ENCODE measurements at regions not wholly inside any gene's neighbourhood (a gene's known extent, or its start where the extent isn't known, plus 50 kb on each side); places are given as distances from the start of the nearest gene placed in this dataset.

DNA sequence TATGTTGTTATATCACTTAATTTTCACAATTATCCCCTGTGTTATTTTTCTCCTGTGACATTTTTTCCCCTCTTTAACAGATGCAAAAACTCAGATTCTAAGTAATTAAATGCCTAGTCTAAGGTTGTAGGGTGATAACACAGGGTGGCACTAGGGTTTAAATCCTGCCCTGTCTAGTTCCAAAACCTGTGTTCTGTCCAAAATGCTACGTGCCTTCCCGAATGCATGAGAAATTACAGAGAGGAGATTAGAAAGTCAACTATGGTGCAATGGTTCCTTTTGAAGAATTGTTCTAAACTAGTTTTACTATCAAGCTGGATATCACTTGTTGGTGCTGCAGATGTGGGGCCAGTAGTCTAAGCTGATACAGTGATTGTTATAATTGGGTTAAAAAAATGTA is 108.0 kb downstream of the DIPK2A start:
- no peak for DNase-seq

DNA sequence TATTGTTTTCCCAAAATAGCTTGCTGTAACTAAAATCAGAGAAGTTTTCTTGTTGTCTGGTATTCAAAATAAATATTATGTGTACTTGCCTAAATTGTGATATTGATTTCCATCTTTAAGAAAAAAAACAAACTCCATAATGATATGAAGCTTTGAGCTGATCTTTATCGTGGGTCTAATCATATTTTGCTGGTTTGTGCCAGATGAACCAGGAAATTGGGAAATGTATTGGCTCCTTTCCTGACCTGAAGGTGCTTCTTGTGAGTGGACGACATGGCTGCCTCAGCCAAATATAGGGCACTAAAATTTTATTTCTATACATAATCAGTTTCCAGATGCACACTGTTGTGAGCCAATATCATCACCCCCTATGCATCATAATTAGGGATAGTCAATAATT is 113.3 kb downstream of the DIPK2A start:
- DNase-seq: no peak

DNA sequence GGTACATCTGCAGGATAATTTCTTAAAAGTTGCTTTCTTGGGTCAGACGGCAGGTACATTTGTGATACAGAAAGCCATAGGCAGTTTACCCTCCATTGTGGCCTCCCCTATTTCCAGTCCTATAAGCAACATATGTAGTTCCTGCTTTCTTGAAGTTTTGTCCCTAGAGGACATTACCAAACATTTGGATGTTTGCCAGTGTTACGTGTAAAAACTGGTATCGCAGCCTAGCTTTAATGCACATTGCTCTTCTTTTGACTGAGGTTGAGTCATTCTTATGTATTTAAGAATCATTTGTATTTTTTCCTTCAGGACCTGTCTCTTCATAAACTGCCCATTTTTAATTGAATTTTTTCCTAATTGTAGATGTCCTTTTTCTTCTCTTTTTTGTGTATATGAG is 114.3 kb downstream of the DIPK2A start:
- no peak for DNase-seq

DNA sequence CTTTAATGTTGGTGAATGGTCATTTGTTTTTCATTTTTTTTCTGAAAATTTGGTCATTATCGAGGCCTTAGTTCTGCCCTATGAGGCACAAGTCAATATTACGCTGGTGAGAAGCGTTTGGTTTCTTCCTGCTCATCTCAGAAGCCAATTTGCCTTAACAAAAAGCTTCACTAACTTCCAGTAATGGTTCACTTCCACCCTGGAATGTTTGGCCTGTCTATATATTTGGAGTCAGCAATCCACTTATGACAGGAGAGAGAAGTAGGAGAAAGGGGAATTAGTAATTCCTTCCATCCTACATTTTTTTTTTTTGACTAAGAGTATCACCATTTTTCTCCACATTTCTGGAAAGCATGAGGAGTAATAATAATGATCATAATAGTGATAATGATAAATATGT is 124.4 kb downstream of the DIPK2A start:
- DNase-seq: no peak

DNA sequence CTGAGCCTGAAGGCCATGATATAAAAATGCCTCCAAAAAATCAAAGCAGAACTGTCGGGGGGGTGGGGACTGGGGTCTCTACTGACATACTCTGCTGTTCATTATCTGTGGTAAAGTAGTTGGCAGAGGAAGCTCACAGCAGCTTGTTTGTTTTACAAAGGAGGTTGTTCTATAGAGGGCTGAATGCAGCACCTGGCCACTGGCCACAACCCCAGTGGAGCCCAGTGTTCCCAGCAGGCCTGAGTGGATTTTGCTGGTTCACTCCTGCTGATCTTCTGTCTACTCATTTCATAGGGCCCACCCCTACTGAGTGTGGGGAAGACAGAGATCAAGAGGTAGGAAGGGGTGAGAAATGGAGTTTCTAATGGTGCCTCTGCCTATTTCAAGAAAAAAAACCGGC is 125.5 kb downstream of the DIPK2A start:
- no peak for DNase-seq

DNA sequence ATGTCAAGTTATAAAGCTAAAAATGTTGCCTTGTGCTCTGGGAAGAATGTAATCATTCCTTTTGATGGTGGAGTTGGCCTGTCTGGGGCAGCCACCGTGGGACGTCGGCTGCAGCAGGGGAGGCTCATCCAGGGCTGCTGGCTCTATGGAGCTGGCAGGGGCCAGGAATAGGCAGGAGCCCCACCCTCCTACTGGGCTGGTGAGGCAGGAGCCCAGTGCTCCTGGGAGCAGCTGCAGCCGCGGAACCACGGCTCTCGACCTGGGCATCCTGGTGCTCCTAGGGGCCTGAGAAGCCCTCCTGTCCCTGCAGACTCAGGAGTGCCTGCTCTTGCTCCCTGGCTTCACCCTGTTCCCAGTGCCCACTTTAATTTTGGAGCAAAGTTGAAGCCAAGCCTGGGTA is 127.1 kb downstream of the DIPK2A start:
- no peak for DNase-seq

DNA sequence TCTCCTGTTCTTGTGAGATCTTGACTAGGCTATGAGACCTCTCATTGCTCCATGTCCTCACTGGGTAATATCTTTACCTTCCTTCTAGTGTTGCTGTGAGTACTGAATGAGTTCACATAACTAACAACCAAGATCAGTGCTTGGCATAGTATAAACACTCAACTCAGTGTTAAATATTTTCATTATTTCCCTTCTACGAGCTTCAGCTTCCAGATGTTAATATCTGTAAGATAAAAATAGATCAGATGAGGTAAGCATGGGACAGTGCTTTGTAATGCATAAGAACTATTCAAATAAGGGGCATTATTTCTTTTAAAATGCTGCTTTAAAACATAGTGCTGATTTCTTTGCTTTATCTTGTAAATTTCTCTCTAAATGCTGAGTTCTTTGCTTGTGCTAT is 130.8 kb downstream of the DIPK2A start:
- no peak for DNase-seq

DNA sequence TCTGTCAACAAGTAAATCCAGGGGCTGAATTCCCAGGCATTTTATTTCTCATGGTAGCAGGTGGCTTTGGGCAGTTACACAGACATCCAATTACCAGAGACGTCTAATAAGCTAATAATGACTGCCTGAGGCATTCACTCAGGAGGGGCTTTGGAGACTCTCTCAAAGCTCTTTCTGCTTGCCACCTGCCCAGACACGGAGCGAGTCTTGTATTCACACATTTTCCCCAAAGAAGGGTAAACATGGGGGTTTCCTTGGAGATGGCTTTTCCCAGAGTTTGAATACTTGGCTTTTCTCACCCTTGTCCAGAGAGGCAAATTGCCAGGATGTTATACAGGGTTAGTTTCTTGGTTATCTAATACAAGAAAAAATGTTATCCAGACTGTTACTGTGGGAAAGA is 132.6 kb downstream of the DIPK2A start:
- no peak for DNase-seq

DNA sequence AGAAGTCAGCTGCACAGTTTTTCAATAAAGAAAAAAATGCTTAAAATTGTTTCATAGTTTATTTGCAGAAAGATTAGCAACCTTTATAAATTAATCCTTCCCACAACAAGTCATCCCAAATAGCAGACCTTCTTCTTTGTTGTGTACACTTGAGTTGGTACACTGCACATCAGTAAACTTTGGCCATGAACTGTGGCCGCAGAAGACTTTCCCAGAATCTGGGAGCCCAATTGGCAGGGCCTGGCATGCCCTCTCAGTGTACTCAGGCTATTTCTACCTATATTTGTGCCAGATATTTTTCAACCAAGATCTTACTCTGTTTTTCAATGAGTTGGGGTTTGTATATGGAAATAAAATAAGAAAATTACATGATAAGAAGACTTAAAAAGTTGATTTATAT is 133.1 kb downstream of the DIPK2A start:
- no peak for DNase-seq

DNA sequence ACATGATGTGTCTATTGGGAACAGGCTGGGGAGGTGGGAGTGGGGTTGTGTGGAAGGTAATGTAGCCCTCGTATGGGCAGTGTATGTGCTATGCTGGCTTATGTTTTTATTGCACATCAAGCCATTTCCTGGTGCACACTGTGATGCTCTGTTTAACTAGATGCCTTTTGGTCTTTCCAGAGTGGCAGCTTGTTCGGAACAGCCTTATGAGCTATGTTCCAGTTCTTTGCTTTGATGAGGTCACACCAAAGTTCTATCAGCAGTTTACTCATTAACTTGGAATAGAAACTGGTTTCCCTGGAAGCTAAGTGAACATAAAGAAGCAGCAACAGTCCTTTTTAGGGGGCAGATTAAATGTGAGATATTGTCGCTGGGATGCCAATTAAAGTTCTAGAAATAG is 133.9 kb downstream of the DIPK2A start:
- DNase-seq: no peak

DNA sequence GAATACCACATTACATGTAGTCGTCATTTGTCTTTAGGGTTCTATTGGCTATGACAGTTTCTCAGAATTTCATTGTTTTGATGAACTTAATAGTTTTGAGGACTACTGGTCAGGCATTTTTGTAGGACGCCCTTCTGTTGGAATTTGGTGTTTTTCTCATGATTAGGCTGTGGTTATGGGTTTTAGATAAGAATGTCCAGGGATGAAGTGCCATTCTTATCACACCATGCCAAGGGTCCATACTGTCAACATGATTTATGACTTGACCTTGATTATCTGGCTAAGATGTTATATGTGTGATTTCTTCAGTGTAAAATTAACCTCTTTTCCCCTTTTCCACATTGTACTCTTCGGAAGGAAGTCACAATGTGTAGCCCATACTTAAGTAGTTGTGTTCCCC is 135.3 kb downstream of the DIPK2A start:
- DNase-seq: no peak

DNA sequence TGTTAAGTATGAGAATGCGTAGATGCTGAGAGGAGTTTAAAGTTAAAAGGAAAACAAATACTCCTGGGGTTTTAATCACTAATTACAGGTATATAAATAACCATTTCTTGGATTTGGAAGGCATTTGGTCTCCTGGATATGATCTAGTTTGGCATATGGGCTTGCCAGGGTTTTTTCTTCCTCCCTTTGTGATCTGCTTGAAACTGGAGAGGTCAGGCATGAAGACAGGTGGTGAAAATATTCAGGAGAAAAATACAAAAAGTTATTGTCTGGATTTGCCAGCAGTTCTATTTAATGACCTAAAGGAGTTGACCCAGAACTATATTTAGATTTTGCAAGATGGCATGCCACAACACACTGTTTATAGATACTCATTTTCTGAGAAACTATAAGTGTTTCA is 136.3 kb downstream of the DIPK2A start:
- DNase-seq: no peak

DNA sequence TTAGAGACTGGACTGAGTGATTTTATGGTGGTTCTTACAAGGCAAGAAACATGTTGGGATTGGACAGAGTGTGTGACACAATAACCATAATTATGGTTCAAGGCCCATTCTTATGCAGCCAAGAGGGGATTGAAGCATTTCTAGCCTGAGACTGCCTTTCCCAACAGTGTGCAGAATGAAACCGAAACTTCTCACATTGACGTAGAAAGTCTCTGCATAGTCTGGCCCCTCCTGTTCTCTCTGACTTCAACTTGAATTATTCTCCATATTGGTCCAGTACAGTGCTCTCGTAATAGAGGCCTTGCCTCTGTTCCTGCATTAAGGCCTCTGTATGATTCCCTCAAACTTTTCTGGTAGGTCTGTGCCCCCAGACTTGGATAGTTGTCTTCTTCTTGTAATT is 138.3 kb downstream of the DIPK2A start:
- no peak for DNase-seq

DNA sequence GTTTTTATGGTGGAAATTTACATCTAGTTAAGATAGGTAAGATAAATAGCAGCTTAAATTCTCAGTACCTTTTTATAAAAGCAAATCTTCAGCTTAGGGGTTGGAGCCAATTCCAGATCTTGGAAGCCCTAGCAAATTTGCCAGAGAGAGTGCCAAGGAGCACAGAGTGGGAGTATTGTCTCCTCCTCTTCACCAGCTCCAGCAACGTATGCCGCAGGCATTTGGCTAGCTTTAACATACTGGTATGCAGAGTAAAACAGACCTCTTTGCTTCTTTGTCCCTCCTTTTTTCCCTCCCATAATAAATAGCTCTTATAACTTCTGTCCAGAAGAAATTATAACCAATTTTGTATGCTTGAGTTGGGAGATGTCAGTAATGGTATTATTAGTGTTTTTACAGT is 140.4 kb downstream of the DIPK2A start:
- DNase-seq: no peak

DNA sequence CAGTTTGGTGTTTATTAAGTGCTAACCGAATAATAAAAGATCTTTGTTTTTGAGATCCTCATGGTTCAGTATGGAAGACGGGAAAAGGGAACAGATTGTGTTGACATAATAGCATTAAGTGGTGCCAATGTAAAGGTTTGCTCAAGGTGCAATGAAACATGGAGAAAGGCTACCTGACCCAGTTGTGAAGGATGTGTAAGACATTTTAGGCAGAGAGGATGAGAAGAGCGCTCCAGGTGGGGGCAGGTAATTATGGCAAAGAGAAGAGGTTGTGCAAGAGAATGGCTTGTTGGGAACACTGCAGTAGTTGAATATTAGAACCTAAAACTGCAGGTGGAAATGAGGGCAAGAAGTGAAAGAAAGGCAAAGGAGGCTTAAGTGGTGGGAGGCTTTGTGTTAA is 140.8 kb downstream of the DIPK2A start:
- no peak for DNase-seq

DNA sequence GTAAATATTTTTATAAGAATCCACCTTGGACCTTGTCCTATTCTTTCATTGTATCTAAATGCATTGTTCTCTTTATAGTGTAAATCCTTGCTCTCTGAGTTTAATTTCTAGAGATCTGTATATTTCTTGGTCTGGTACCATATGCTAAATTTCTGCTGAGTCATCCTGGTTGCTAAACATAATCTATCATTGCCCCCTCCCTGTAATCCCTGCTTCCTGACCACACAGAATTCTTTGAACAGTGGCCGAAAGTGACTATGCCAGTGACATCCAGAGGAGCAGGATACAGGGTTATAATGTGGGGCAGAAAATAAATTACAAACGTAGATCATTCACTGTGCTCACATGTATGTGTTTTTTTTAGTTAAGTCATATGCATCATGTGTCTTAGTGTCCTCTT is 143.1 kb downstream of the DIPK2A start:
- DNase-seq: no peak

DNA sequence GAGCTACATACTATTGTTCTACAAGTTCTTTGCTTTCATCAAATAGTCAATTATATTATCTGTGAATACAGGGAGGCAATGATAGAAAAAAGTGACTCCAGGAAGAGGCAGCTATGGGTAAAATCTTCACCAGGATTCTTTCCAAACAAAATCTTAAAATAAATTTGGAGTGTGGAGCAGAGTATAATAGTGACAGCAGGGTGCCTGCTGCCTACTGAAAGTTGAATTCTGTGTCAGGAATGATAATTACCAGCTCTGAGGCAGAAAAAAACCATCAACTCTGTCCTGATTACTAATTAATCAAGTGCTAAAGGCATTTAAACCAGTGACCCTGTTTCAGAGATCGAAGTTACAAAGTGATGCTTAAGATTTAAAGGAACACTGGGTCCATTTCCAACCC is 148.0 kb downstream of the DIPK2A start:
- DNase-seq: no peak

DNA sequence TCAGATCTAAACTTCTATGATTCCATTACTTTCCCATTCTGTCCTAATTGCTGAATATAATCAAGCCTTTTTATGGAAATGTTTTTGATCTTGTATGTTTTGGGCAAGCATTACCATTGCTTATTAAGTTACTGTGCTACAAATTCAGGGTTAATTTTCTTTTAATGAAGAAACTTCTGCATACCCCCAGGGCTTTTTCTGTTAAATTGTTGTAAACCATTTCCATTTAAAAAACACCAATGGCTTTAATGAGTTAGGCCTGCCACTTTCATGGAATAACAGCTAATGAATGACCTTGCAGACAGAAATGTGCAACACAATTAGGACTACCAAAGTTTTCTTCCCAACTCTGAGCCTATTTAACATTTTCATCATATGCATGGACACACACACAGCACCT is 150.0 kb downstream of the DIPK2A start:
- no peak for DNase-seq

DNA sequence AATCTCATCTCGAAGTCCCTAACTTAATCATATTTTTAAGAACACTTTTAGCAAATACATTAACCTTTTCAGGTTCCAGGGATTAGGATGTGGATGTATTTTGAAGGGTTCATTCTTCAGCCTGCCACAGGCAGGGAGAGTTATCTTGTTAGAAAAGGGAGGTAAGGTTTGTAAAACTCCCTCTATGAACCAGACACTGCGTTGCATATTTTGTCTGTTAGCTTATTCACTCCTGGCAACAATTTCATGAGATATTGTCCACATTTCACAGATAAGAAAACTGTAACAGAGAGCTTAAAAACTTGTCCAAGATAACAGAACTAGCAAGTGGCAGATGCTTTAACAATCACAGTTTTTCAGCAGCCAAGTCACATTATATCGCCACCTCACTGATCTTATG is 155.4 kb downstream of the DIPK2A start:
- no peak for DNase-seq

DNA sequence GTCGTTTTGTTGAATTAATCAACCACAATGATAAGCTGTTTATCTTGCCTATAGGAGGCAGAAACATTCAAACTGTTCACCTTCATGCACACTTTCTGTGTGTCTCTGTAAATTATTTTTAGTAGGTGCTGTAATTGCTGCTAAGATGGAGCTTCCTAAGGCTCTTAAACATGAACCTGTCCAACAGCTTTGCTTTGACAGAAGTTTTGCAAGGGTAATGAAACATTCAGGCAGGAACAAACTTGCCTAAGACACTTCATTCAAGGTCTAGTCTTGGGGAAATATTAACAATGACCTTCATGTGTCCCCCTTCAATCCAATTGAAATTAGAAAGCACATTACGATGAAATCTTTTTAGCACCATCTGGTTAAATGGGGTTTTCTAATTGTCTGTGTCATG is 156.1 kb downstream of the DIPK2A start:
- DNase-seq: no peak

DNA sequence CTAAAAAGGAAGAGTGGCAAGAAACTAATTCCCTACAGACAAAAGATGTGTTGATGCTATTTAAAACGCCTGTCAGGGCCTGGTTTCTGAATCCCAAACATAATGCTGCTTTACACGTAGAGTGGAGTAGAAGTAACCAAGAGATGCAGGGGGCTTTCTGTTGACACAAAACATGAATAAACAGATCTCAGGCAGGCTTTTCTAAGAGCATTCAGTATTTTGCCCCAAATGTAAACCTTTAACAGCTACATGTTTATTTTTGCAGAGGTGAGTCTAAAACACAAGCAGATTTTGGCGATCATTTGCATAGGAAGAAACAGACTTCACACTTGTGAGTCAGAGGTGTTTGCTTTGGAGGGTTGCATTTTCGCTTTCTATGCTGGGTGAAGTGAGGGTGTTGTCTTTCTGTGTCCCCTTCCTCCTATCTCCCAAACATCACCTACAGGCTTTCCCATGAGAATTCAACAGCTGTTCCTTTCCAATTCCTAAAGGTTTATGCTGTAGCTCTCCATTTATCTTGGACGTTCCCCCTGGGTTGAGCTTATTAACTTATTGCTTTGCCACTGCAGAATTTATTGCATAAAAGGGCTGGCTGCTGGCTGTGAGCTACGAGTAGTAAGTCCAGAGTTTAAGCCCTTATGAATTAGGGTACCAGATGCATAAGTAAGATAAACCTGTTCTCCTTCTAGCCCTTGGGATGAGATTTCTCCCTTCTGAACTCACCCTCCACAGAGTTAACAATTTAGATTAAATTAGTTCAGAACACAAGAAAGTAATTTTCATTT is 156.7 kb downstream of the DIPK2A start:
- no peak for DNase-seq

DNA sequence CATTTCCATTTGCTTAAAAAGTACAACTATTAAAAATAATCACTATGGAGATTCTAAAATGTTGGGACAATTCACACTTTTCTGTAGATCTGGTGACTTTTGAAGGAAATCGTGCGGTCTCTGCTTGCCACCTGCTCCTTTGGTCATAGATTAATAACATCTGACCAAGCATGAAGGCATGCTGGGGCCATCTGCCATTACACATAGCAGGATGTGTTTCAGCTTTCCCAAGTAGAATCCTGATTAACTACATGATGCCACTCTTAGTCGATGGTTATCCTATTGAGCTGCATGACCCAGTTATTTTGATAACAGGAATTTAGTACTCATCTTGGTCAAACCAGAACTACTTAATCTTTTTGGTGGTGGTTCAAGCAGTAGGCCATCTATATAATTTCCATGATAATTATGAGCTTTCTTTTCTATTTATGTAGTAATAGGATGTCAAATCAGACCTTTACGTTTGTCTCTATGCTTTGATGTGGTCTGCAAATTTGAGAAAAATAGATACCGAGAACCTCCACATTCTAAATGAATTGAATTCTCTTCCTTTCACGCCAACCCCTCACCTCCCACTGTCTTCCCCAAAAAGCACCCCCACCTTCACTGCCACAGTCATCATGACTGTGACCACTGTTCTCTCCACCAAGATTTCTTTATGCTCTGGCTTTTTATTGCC is 158.1 kb downstream of the DIPK2A start:
- no peak for DNase-seq

DNA sequence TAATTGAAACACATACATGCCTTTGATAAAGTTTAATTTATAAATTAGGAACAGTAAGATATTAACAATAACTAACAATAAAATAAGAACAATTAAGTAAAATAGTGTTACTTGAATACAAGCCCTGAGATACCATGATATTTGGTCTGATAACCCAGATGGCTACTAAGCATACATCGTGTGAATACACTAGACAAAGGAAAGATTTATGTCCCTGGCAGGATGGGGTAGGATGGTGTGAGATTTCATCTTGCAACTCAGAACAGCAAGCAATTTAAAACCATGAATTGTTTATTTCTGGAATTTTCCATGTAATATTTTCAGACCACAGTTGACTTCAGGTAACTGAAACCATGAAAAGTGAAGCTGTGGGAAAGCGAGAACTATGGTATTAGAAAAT is 169.5 kb downstream of the DIPK2A start:
- no peak for DNase-seq

DNA sequence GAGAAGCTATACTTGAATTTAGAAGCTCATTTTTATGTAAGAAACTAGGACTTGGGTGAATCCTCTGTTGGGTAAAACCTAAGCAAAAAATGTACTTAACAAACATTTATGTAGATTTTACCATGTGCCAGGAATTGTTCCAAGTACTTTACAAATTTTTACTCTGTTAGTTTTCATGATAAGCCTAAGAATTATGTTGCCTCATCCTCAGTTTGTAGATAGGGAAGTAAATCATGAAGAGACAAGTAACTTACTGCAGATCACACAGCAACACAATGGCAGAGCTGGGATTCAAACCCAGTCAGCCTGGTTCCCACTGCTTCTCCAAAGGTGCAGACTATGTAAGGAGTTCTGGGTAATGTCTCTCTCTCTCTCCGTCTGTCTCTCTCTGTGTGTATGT is 169.9 kb downstream of the DIPK2A start:
- no peak for DNase-seq
